Hematopoietic multipotent progenitor cell treated with erythropoietin and hydrocortisone succinate and interleukin-3 and kit ligand, for 8 days (in vitro differentiated cells): ENCODE measurements at regions not wholly inside any gene's neighbourhood (a gene's known extent, or its start where the extent isn't known, plus 50 kb on each side); places are given as distances from the start of the nearest gene placed in this dataset.

Source experiments
- DNase-seq: peaks from one replicate; pipeline ENCODE4 v3.0.0-alpha.2; 2015

GRCh38 chr5:135246923-135247795 is 151.9 kb downstream of the MACROH2A1 start:
- peak; percentile 18 for DNase-seq

GRCh38 chr5:135246605-135246922 is 152.5 kb downstream of the MACROH2A1 start:
- no peak for DNase-seq

DNA sequence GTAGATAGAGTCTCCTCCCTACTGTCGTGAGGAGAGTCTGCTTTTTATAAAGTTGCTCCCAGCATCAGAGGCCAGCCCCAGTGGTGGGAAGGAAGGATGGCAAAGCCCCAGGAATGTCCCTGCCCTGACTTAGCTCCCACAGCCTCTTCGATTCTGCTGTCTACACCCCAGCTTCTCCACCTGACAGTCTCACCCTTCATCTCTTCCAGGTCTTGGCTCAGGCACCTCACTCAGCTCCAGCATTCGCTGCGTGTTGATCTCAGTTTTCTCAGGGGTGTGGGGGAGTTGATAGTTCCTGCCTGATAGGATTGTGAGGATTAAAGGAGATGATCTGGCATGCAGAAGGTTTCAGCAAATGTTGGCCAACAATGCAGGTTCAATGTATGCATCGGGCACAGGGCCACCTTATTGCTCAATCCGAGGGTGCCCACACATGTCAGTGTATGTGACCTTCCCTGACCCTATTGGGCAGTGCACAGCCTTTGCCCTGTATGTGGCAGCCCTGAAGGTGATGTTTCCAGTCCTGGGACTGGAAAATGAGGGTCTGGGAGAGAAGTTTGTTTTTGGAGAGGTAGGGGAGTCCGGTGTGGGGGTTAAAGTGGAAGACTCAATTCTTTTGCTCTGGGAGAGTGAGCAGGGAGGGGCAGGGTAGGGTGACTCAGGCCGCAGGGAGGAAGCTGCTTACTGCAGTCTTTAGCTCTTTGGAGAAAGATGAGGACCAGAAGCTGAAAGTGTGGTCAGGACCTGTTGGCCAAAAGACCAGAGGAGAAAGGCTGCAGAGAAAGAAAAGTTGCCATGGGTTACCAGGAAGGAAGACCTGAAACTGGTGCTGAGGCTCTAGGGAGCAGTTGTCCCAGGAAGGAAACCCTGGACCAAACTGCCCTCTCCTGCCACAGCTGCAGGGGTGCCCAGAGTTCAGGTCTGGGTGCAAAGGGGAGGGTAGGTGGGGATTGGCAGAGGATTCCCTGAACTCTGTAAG is 153.2 kb downstream of the MACROH2A1 start:
- DNase-seq, result no peak

GRCh38 chr5:135244620-135245021 is 154.4 kb downstream of the MACROH2A1 start:
- DNase-seq, result no peak

- DNase-seq, result no peak
Measured at GRCh38 chr5:135243556-135244285, 155.3 kb downstream of the MACROH2A1 start.

DNA sequence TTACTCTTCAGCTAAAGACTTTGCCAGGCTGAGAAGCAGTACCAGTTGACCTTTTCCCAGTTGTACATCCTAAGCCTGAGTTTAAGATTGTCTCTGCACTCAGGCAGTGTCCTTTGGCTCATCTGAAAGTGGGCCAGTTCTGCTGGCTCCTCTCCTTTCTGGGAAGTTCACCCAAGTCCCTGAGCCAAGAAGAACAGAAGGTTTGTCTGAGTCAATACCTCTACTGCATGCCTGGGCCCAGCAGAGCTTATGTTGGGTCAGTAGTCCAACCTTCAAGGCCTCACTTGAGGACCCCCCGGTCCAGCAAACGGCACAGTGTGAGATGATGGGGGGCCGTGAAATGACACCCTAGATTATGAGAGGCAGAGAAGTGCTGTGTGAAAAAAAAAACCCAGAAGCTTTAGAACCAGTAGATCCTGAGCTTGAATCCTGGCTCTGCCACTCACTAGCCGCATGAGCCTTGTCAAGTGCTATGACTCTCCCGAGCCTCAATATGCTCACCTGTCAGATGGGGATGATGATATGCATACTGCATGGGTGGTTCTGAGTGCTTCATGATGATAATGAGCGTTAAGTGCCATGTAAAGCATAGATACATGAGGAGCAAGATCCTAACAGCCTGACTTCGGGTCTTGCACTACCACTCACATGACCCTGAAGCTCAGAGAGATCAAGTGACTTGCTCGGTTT is 156.0 kb downstream of the MACROH2A1 start:
- DNase-seq, result no peak

- DNase-seq, result no peak
Measured at GRCh38 chr5:135242021-135242865, 156.8 kb downstream of the MACROH2A1 start.

- DNase-seq, result no peak
Measured at GRCh38 chr5:135241536-135241935, 157.5 kb downstream of the MACROH2A1 start.

DNA sequence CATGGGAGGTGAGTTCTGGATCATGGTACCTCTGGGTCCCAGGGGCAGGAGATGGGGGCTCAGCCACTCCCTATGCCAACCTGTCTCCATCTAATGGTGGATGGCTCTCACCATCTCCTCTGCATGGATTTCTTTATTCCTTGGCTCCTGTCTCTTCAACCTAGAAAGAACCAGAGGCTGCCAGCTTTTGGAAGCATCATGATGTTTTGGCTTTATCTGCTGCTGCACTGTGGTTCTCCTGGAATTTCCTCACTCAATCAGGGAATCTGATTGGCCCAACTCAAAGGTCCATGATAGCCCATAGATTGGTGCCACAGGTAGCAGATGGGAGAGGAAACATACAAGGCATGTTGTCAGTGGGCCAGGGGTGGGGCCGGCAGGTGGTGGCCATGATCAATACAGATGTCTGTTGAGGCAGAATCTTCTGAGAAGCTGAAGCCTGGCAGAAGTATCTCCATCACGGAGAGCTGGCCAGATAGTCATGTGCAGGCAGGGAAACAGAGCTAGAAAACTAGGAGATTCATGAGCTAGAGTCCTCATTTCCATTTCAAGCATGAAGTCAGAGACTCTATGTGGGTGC is 158.2 kb downstream of the MACROH2A1 start:
- no peak for DNase-seq

GRCh38 chr5:135240283-135240633 is 158.8 kb downstream of the MACROH2A1 start:
- no peak for DNase-seq

- DNase-seq, result no peak
Measured at GRCh38 chr5:135239453-135240282, 159.4 kb downstream of the MACROH2A1 start.

GRCh38 chr5:135238622-135239452 is 160.2 kb downstream of the MACROH2A1 start:
- no peak for DNase-seq

DNA sequence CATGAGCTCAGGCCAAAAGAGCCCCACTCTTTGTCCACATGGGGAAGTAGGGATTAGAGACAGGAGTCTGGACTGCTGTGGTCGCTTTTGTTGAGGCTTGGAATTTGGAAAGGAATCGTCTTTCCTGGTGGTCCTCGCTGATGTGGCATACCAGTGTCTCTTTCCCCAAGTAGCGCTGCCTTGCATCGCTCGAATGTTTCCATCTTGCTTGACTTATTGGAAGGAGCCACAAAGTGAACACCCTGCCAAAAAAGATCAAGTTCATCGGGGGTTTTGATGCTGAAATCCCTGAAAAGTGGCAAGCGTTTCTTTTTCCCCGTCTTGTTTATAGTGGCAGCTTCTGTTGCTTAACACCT is 161.3 kb downstream of the MACROH2A1 start:
- no peak for DNase-seq

GRCh38 chr5:135236908-135237747 is 161.9 kb downstream of the MACROH2A1 start:
- DNase-seq, result no peak

DNA sequence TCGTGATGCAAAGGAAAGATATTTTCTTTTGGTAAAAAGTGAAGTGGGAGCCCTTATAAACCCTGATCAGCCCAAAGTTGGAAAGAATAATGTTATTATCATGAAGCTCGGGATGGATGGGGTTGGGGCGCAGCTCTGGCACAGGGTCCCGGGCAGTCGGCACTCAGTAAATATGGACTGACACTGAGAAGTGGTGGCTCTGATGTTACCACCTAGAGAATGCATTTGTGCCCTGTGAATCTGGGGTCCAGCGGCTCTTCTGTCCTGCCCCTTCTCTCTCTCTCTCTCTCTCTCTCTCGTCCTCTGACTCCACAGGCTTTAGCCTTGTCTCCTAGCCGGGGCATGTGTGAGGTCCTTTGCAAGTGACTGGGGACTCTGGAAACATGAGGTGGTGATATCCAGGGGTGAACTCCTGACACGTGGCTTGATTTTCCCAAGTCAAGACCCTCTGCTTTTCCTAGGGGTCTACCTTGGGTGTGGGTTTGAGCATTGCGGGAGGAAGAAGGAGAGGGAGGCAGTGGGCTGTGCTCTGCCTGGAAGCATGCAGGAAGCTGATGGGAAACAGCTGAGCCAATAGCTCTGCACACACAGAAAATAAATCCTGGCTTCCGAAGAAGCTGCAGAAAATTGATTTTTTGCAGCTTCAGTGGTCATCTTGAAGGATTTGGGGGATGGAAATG is 162.7 kb downstream of the MACROH2A1 start:
- no peak for DNase-seq

- no peak for DNase-seq
Measured at GRCh38 chr5:135235551-135236227, 163.3 kb downstream of the MACROH2A1 start.
